ENCODE measurements at regions not wholly inside any gene's neighbourhood (a gene's known extent, or its start where the extent isn't known, plus 50 kb on each side); places are given as distances from the start of the nearest gene placed in this dataset.
A peak's percentile ranks its signal among the peaks of the same experiment; 100 is the strongest.

DNA sequence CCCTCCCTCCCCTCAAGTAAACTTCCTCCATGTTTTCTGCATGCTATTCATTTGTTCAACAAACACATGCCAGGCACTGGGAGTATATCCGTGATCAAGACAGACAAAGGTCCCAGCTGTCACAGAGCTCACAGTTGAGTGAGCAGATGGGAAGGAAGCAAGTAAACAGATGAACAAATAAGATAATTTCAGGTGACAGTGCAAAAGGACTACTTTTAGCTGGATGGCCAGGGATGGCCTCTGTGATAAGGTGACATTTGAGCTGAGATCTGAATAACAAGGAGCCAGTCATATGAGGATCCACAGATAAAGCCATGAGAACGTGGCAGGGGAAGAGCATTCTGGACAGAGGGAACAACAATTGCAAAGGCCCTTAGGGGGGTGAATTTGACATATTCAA is 121.7 kb upstream of the RAD23B start:
- Histone ChIP-seq H3K79me2 (ENCODE audit: low read length) (no peaks in the 10 kb centered on the region), H3K9ac (ENCODE audit: low read length) (no peak overlapping the region), H3K27me3 (ENCODE audit: low read length) (no peaks in the 10 kb centered on the region), H2AFZ (ENCODE audit: low read length) (no peak overlapping the region), H3K4me1 (ENCODE audit: low read length) (no peaks in the 10 kb centered on the region), H3K36me3 (ENCODE audit: insufficient read depth, low read length) (no peaks in the 10 kb centered on the region), H3K4me2 (ENCODE audit: low read depth, low read length, poor library complexity, severe bottlenecking) (no peak overlapping the region), H4K20me1 (ENCODE audit: insufficient read depth, low read depth, low read length) (no peaks in the 10 kb centered on the region), H3K9me3 (ENCODE audit: low read length) (no peaks in the 10 kb centered on the region), H3K27ac (ENCODE audit: low read length) (no peak overlapping the region), H3K9me2 (replicated peaks; ENCODE audit: insufficient read depth, low read length) (no peaks in the 10 kb centered on the region), H3K4me3 (ENCODE audit: low read length) (no peak overlapping the region)
- DNase-seq: no peak

DNA sequence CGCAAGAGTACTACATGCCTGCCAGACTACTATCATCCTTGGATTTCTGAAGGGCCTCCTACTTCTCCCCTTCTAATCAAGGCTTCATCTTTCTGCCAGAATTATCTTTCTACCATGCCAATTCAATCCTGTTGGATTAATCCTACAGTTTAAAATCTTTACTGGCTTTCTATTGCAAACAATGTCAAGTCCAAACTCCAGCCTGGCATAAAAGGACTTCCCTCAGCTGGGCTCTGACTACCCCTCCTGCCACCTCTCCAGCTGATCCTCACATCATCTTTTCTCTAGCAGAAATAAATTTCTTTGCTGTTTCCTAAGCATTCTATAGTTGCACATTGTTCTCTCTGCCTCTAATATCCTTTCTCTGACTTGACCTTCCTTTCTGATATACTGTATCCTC is 119.7 kb upstream of the RAD23B start:
- H3K4me3 ChIP-seq (ENCODE audit: low read length): no peak overlapping the region
- H2AFZ ChIP-seq (ENCODE audit: low read length): no peak overlapping the region

DNA sequence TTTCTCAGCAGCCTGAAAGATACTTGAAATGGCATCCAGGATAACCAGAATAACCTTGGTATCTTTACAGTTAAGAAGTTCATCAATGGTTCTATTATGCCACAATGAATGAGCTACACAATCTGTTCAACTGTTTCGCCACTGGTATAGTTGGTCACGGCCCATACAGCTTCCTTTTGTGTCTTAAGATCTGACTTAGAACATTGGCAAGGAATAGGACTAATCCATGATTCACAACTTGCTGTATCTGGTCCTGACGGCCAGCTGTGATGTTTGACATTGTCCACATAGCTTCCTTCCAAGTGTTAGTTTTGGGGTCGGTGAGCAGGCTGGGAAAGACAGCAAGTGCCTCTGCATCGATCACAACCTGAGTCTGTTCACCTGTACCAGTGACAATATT is 113.3 kb upstream of the RAD23B start:
- Histone ChIP-seq H3K36me3 (ENCODE audit: insufficient read depth, low read length) (no peaks in the 10 kb centered on the region), H3K79me2 (ENCODE audit: low read length) (no peaks in the 10 kb centered on the region), H3K9ac (ENCODE audit: low read length) (no peak overlapping the region), H3K27ac (ENCODE audit: low read length) (no peak overlapping the region), H3K4me2 (ENCODE audit: low read depth, low read length, poor library complexity, severe bottlenecking) (no peak overlapping the region), H3K4me3 (ENCODE audit: low read length) (no peak overlapping the region), H3K9me3 (ENCODE audit: low read length) (no peaks in the 10 kb centered on the region), H3K4me1 (ENCODE audit: low read length) (no peaks in the 10 kb centered on the region), H2AFZ (ENCODE audit: low read length) (no peak overlapping the region), H4K20me1 (ENCODE audit: insufficient read depth, low read depth, low read length) (no peaks in the 10 kb centered on the region), H3K27me3 (ENCODE audit: low read length) (no peaks in the 10 kb centered on the region), H3K9me2 (replicated peaks; ENCODE audit: insufficient read depth, low read length) (no peaks in the 10 kb centered on the region)
- DNase-seq: no peak

More for the DNA sequence above, 119.7 kb upstream of the RAD23B start:
- Histone ChIP-seq H3K9ac (ENCODE audit: low read length) (no peak overlapping the region), H3K4me1 (ENCODE audit: low read length) (no peaks in the 10 kb centered on the region), H3K9me3 (ENCODE audit: low read length) (no peaks in the 10 kb centered on the region), H4K20me1 (ENCODE audit: insufficient read depth, low read depth, low read length) (no peaks in the 10 kb centered on the region), H3K79me2 (ENCODE audit: low read length) (no peaks in the 10 kb centered on the region), H3K27ac (ENCODE audit: low read length) (no peak overlapping the region), H3K4me2 (ENCODE audit: low read depth, low read length, poor library complexity, severe bottlenecking) (no peak overlapping the region), H3K27me3 (ENCODE audit: low read length) (no peaks in the 10 kb centered on the region), H3K9me2 (replicated peaks; ENCODE audit: insufficient read depth, low read length) (no peaks in the 10 kb centered on the region), H3K36me3 (ENCODE audit: insufficient read depth, low read length) (no peaks in the 10 kb centered on the region)
- no peak for DNase-seq

DNA sequence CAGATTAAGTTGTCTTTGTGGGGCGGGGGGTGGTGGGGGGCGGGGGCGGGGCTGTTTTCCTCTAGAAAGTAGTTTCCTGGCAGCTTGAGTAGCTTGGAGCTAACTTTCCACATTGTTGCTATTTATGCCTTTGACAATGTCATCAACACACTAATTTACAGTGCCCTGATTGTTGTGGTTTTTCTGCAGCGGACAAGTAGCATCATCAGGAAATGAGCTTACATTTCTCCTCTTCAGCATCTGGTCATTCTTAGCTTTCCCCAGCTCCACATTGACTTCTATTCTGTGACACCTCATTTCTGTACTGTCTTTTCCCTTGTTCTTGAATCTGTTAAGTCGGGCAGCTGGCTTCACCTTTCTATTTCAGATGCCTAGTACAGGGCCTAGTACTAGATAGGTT is 112.3 kb upstream of the RAD23B start:
- no peak for DNase-seq

DNA sequence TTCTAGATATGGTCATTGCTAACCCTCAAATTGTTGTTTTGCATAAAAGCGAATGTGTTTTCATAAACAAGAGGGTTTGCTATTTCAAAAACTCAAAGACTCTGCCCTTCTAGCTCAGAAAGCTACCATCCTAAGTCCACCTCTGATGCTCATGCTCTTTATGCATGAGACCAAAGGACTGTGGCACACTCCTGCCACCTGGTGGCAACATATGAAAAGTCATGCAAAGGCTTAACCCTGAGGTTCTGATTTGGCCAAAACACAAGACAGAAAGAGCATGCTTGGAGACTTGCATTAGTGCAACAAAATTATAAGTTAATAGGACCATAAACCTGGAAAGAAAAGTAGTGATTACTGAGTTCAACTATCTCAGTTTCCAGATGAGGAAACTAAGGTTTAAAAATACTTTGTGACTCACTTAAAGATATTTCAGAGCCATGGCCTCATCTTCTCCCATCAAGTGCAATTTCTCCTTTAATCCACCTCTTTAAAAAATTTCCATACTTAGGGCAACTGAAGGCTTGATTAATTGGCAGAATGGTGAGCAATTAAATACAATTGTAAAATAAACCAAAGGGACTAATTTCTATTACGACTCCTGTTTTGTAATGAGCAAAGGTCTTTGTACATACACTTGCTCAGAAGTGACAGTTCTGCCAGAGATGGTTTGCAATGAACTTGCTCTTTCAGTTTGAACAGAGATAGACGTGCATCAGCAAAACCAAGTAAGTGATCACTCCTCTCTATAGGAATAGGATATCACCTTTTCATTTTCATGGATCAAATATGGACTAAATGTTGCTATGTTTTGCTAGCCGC is 110.7 kb upstream of the RAD23B start:
- Histone ChIP-seq H3K79me2 (ENCODE audit: low read length) (no peaks in the 10 kb centered on the region), H3K4me3 (ENCODE audit: low read length) (no peak overlapping the region), H3K9me3 (ENCODE audit: low read length) (no peaks in the 10 kb centered on the region), H3K4me1 (ENCODE audit: low read length) (no peaks in the 10 kb centered on the region), H2AFZ (ENCODE audit: low read length) (no peak overlapping the region), H3K9ac (ENCODE audit: low read length) (no peak overlapping the region), H3K36me3 (ENCODE audit: insufficient read depth, low read length) (no peaks in the 10 kb centered on the region), H3K9me2 (replicated peaks; ENCODE audit: insufficient read depth, low read length) (no peaks in the 10 kb centered on the region), H3K27me3 (ENCODE audit: low read length) (no peaks in the 10 kb centered on the region), H4K20me1 (ENCODE audit: insufficient read depth, low read depth, low read length) (no peaks in the 10 kb centered on the region), H3K27ac (ENCODE audit: low read length) (no peak overlapping the region), H3K4me2 (ENCODE audit: low read depth, low read length, poor library complexity, severe bottlenecking) (no peak overlapping the region)
- peak; percentile 90 for DNase-seq

More for the DNA sequence above, 112.3 kb upstream of the RAD23B start:
- no peak overlapping the region for H3K4me2 ChIP-seq (ENCODE audit: low read depth, low read length, poor library complexity, severe bottlenecking)
- no peaks in the 10 kb centered on the region for H3K36me3 ChIP-seq (ENCODE audit: insufficient read depth, low read length)
- no peaks in the 10 kb centered on the region for H3K79me2 ChIP-seq (ENCODE audit: low read length)
- H2AFZ ChIP-seq (ENCODE audit: low read length): no peak overlapping the region
- no peaks in the 10 kb centered on the region for H3K27me3 ChIP-seq (ENCODE audit: low read length)
- no peaks in the 10 kb centered on the region for H3K9me2 ChIP-seq (replicated peaks; ENCODE audit: insufficient read depth, low read length)
- no peak overlapping the region for H3K27ac ChIP-seq (ENCODE audit: low read length)
- H4K20me1 ChIP-seq (ENCODE audit: insufficient read depth, low read depth, low read length): no peaks in the 10 kb centered on the region
- no peaks in the 10 kb centered on the region for H3K9me3 ChIP-seq (ENCODE audit: low read length)
- H3K9ac ChIP-seq (ENCODE audit: low read length): no peak overlapping the region
- no peak overlapping the region for H3K4me3 ChIP-seq (ENCODE audit: low read length)
- H3K4me1 ChIP-seq (ENCODE audit: low read length): no peaks in the 10 kb centered on the region

DNA sequence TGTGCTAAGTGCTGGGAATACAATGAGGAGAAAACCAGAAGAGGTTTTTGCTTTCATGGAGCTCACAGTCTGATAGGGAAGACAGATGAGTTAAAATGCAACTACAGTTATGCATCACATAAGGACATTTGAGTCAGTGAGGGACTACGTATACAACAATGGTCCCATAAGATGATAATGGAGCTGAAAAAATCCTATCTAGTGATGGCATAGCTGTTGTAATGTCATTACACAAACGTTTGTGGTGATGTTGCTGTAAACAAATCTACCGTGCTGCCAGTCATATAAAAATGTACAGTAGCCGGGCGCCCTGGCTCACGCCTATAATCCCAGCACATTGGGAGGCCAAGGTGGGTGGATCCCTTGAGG is 110.1 kb upstream of the RAD23B start:
- Histone ChIP-seq H3K79me2 (ENCODE audit: low read length) (no peaks in the 10 kb centered on the region), H3K9ac (ENCODE audit: low read length) (no peak overlapping the region), H3K4me1 (ENCODE audit: low read length) (no peaks in the 10 kb centered on the region), H3K27me3 (ENCODE audit: low read length) (no peaks in the 10 kb centered on the region), H3K27ac (ENCODE audit: low read length) (no peak overlapping the region), H2AFZ (ENCODE audit: low read length) (no peak overlapping the region), H3K9me2 (replicated peaks; ENCODE audit: insufficient read depth, low read length) (no peaks in the 10 kb centered on the region), H3K9me3 (ENCODE audit: low read length) (no peaks in the 10 kb centered on the region), H4K20me1 (ENCODE audit: insufficient read depth, low read depth, low read length) (no peaks in the 10 kb centered on the region), H3K36me3 (ENCODE audit: insufficient read depth, low read length) (no peaks in the 10 kb centered on the region), H3K4me2 (ENCODE audit: low read depth, low read length, poor library complexity, severe bottlenecking) (no peak overlapping the region), H3K4me3 (ENCODE audit: low read length) (no peak overlapping the region)
- DNase-seq: no peak

DNA sequence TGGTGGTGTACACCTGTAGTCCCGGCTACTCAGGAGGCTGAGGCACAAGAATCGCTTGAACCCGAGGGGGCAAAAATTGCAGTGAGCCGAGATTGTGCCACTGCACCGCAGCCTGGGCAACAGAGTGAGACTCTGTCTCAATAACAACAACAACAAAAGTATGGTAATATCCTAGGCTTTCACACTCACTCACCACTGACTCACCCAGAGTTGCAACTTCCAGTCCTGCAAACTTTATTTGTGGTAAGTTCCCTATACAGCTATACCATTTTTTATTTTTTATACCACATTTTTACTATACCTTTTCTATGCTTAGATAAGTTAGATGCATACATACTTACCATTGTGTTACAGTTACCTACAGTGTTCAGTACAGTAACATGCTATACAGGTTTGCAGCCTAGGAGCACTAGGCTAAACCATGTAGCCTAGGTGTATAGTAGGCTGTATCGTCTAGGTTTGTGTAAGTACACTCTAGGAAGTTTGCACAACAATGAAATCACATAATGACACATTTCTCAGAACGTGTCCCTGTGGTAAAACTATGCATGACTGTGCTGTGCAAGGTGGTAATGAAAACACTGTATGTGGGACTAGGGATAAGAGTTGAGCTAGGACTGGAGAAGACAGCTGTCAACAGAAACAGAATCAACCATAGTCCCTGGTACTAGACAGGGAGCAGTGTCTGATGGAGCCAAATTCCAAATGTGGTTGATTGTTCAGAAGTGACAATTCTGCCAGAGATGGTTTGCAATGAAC is 109.5 kb upstream of the RAD23B start:
- Histone ChIP-seq H3K36me3 (ENCODE audit: insufficient read depth, low read length) (no peaks in the 10 kb centered on the region), H3K4me2 (ENCODE audit: low read depth, low read length, poor library complexity, severe bottlenecking) (no peak overlapping the region), H3K9me3 (ENCODE audit: low read length) (no peaks in the 10 kb centered on the region), H3K4me3 (ENCODE audit: low read length) (no peak overlapping the region), H3K79me2 (ENCODE audit: low read length) (no peaks in the 10 kb centered on the region), H3K9ac (ENCODE audit: low read length) (no peak overlapping the region), H4K20me1 (ENCODE audit: insufficient read depth, low read depth, low read length) (no peaks in the 10 kb centered on the region), H3K27me3 (ENCODE audit: low read length) (no peaks in the 10 kb centered on the region), H3K9me2 (replicated peaks; ENCODE audit: insufficient read depth, low read length) (no peaks in the 10 kb centered on the region), H2AFZ (ENCODE audit: low read length) (no peak overlapping the region), H3K27ac (ENCODE audit: low read length) (no peak overlapping the region), H3K4me1 (ENCODE audit: low read length) (no peaks in the 10 kb centered on the region)
- no peak for DNase-seq

DNA sequence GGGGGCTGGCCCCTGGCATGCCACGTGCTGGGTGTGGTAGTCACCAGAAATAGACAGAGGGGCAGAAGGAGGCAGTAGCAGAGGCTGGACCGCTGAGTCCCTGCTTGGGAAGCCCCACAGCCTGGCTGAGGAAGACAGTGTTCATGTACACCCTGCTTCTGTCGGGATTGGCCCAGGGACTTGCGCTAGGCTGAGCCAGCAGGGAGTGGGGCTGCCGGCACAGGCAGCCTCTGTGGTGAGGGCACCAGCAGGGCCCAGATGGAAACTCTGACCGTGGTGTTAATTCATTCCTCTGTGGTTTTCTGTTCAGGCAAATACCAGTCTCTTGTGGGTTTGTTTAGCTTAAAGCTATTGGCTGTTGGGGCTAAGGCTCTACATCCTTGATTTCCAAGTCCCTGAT is 108.6 kb upstream of the RAD23B start:
- Histone ChIP-seq H3K4me1 (ENCODE audit: low read length) (no peaks in the 10 kb centered on the region), H2AFZ (ENCODE audit: low read length) (no peak overlapping the region), H3K9me2 (replicated peaks; ENCODE audit: insufficient read depth, low read length) (no peaks in the 10 kb centered on the region), H3K36me3 (ENCODE audit: insufficient read depth, low read length) (no peaks in the 10 kb centered on the region), H3K9ac (ENCODE audit: low read length) (no peak overlapping the region), H3K4me3 (ENCODE audit: low read length) (no peak overlapping the region), H4K20me1 (ENCODE audit: insufficient read depth, low read depth, low read length) (no peaks in the 10 kb centered on the region), H3K79me2 (ENCODE audit: low read length) (no peaks in the 10 kb centered on the region), H3K27ac (ENCODE audit: low read length) (no peak overlapping the region), H3K9me3 (ENCODE audit: low read length) (no peaks in the 10 kb centered on the region), H3K4me2 (ENCODE audit: low read depth, low read length, poor library complexity, severe bottlenecking) (no peak overlapping the region), H3K27me3 (ENCODE audit: low read length) (no peaks in the 10 kb centered on the region)
- DNase-seq: no peak
